HG03378 (cell line): ENCODE measurements at regions not wholly inside any gene's neighbourhood (a gene's known extent, or its start where the extent isn't known, plus 50 kb on each side); places are given as distances from the start of the nearest gene placed in this dataset.

Source experiments
- ATAC-seq: cut with Tn5 transposase; IDR thresholded peaks from one replicate; pipeline ENCODE4 v1.9.1; 2021; ENCODE audit warnings: mild to moderate bottlenecking, moderate library complexity; ENCODE audit not compliant: unreplicated experiment

DNA sequence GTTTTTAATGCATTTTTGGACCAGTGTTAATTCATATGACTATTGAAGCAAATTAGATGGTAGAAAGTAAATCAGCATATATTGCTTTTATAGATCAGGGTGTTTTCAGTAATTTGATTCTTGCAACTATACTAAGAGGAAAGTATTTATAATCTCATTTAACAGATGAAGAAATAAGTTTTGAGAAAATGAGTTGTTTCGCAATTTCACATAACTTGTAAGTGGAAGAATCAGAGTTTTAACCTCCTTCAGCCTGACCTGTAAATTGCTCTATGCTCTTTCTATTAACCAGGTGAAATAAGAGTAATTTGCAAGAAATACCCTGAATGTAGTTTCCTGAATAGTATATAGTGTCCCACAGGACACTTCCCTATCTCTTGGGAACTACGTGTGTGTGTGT lies 1106.8 kb upstream of the RAG2 start:
- no peak for ATAC-seq

DNA sequence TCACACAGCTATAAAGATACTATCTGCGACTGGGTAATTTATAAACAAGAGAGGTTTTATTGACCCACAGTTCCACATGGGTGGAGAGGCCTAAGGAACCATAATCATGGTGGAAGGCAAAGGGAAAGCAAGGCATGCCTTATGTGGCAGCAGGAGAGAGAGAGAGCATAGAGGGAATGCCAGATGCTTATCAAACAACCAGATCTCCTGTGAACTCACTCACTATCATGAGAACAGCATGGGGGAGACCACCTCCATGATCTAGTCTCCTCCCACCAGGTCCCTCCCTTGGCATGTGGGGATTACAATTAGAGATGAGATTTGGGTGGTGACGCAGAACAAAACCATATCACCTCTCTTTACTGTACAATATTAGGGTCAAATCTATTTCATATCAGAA lies 1101.6 kb upstream of the RAG2 start:
- no peak for ATAC-seq

DNA sequence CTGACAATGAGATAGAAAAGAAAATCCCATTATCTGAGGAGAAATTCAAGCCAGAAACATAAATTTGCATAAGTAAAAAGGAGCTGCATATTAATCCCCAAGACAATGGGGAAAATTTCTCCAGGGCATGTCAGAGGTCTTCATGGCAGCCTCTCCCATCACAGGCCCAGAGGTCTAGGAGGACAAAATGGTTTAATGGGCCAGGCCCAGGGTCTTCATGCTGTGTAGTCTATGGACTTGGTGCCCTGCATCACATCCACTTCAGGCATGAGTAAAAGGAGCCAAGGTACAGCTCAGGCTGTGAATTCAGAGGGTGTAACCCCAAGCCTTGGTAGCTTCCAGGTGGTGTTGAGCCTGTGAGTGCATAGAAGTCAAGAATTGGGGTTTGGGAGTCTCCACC lies 1097.2 kb upstream of the RAG2 start:
- ATAC-seq, result no peak

DNA sequence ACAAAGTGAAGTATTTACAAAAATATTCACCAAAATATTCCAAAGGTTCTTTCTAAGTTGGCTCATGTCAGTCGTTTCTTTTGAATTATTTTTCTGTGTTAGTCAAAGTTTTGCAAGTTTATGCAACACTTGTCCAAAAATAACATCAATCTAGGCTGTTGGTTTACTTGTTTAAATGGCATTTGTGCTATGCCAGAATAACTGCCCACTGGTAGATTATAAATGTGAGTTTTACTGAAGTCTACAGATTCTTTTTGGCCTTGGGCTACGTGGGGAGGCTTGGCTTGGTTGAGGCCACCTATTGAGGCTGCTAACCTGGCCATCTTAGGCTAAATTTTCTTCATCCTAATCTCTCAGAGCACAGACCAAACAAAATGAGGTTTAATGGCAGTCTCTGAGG lies 1091.9 kb upstream of the RAG2 start:
- no peak for ATAC-seq

DNA sequence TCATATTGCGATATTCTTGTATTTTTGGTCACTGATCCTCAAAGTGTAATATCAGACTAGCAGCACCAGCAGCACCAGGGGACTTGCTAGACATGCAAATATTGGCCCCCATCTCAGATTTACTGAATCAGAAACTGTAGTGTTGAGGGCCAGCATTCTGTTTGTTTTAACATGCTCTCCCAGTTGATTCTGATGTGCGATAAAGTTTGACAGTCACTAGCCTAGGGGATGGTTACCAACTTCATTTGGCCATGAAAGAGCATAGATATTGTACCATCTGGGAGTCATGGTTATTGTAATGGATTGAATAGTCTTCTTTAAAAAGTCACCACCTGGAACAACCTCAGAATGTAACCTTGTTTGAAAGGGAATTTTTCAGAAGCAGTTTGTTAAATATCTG lies 1090.4 kb upstream of the RAG2 start:
- no peak for ATAC-seq

DNA sequence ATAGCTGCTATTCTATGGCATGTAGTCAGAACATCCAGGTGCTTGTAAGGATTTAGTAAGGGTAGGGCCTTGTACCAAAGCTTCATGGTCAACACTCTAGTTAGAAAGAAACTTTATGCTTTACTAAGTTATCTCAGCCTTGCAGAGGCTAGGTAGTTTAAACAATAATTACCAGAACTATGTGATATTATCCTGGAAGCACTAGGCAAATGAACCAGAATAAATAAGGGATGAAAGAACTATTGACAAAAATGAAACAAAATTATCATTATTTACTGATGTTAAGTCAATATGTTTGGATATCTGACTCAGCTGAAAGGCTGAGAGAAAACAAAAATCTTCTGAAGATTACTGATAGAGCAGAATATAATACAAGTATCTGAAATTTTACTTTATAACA lies 1089.1 kb upstream of the RAG2 start:
- no peak for ATAC-seq

DNA sequence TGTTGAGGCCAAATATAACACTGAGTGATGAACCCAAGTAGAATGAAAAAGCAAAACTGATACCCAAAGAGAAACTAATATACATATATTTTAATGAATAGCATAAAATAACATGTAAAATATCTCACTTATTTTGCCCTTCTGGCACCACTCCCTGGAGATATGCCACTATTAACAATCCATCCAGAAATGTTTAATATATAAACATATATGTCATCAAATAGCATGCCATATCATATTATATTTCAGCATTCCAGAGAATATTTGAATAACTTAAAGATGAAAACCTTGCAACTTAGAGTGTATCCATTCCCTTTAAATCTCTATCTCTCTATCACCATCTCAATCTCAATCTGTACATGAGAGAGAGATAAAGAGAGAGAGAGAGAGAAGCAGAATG lies 1073.3 kb upstream of the RAG2 start:
- no peak for ATAC-seq

DNA sequence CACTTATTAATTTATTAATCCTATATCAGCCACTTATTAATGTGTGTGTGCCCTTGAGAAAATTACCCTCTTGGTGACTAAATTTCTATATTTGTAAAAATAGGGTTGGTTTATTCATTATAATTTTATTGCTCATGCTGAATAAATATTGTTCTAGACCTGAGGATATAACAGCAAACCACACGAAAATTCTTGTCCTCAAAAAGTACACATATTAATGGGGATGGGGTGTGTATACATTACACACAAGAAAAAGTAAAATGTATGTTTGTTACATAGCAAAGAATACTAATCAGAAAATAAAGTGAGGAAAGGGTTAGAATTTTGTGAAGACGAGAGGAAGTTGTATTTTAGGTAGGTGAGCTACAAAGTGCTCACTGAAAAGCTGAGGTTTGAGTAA lies 1068.9 kb upstream of the RAG2 start:
- ATAC-seq, result no peak

DNA sequence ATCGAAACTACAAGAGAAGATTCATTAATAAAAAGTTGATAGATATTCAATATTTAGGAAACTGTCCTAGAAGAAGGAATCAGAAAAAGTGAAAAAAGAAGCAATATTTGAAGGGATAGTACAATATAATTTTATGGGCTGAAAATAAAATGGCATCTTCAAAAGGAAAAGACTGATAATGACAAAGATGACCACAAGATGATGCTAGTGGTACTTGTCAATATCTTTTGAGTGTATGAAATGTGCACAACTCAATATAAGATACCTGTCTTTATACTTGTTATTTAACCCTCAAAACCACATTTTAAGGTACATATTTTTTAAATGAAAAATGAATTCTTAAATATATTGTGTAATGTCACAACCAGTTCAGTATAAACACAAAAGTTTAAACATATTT lies 1059.6 kb upstream of the RAG2 start:
- ATAC-seq, result no peak

DNA sequence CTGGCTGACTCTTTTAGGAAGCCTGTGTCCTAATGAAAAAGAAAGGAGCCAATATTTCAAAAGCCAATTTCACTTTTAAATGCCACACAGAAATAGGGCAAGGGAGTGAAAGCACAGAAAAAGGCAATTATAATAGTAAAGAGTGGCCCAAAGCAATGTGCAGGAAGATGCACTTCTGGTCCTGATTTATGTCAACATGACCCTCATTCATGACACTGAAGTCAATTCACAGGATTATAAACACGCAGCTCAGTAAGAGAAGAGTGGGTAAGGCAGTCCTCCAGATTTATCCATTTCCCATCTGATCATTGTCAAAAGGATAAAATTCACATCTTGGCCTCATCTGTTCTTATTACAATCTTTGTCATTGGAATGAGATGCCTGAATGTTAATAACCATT lies 1049.7 kb upstream of the RAG2 start:
- no peak for ATAC-seq

DNA sequence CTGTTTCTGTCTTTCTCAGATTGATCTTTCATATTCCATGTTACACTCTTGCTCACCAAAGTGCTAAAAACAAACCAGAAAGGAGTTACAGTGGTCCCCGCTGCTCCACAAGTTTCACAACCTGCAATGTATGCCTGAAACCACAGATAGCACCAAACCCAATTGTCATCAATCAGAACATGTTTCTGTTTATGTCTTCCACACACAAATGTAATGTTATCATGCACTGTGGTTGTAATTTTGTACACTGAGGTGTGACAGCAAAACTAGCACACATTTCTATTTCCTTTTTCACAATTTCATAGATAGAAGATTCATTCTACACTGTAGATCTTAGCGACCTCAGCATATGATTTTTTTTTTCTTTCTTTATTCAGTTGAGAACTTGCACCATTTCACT lies 1045.9 kb upstream of the RAG2 start:
- ATAC-seq, result no peak

DNA sequence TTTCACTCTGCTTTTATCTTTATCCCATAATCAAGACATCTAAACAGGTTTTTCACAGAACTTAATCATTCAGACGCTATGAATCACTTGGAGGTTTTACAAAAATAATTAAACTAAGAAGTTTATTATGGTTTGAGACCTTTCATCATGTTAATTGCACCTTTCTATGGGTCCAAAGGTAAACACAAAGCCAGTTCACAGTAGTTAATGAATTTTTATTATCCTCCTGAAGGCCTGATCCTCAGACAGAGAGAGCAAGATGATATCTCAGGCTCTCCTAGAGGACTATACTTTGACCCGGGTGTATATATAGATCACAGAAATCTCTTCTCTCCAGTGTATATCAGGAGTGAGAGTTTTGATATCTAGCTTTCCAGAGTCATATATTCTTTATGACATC lies 1044.3 kb upstream of the RAG2 start:
- ATAC-seq, result no peak

DNA sequence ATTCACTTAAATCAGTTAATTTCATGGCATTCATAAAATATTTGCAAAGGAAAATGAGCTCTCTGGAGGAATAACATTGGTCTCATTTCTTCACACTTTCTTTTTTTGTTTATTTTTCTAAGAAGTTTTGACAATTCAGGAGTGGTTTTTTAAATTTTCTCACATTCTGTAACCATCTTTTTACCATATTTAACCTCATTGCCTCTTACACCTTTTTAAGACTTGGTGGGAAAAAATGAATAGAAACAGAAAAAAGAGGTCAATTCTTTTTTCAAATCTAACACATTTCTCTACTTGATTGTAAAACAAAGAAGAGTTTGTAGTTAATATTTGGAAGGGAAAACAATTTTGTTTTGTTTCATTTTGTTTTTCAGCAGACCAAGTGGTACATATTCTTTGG lies 1034.7 kb upstream of the RAG2 start:
- no peak for ATAC-seq

DNA sequence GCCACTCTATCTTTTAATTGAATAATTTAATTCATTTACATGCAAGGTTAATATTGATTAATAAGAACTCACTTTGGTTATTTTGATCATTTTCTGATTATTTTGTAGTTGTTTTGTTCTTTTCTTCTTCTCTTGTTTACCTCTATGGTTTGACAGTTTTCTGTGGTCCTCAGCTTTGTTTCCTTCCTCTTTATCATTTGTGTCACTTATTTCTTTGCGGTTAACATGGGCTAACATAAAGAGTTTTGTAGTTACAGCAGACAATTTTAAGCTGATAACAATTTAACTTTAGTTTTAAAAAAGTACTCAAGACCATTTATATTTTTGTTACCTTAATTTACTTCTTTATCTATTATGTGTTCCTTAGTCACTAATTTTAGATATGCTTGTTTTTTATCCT lies 1032.8 kb upstream of the RAG2 start:
- no peak for ATAC-seq

DNA sequence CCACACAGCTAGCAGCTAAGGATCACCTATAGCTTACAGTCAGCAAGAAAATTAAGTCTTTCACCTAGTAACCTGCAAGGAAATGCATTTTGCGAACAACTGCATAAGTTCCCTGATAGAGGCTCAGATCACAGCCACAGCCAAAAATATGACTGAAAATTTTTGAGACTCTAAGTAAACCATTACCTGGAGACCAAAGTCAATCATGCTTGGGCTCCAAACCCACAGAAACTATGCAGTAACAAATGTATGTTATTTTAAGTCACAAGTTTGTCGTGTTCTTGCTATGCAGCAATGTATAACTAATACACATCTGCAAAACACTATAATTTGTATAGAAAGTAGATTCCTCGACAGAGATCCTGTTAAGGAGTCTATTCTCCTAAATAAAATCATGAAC lies 1025.7 kb upstream of the RAG2 start:
- no peak for ATAC-seq

DNA sequence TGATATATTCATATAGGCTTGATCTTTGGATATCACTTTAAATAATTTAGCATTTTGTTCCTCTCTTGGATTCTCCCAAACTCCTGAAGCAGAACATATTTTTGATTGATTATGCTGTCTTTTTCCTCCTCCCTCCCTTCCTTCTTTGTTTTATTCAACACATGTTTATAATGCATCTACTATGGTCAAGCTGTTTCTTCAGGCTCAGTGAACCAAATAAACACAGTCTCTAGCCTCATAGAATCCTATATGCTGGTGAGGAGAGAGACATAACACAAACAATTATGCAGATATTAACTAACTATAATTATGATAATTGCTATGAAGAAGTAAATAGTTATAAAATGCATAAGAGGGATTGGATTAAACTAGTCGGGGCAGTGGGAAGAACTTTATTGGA lies 1023.6 kb upstream of the RAG2 start:
- no peak for ATAC-seq

DNA sequence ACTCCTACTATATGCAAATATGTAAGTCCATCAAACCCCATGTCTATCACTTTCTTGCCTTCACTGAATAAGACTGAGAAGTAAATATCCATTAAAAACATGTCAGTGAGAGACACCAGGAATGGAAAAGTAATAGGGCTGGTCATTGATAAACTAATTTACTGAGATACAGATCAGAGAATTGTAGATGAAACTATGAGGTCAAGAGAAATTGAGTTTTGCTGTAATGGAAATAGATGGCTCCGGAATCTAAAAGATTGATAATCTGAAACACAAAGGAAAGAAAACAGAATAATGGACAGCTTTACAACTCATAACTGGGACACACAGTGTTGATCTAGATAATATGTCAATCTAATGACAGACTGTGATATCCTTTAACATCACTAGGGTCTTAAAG lies 1018.3 kb upstream of the RAG2 start:
- no peak for ATAC-seq

DNA sequence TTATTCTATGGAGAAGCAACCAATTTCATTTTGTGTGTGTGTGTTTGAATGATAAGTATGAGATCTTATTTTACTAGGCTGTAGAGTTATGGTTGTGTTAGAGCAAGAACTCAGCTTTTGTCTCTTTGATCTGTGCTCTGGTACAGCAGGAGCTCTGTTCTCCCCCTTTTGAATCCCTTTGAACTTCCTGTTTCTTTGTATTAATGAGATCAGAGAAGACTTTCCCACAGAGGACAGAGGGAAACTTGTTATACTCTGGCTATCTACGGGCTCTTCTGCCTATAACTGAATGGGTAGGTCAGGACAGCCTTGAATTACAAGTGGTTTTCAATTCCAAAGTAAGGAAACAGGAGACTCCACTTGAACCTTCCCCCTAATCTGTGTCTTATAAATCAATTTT lies 1015.0 kb upstream of the RAG2 start:
- ATAC-seq, result no peak

DNA sequence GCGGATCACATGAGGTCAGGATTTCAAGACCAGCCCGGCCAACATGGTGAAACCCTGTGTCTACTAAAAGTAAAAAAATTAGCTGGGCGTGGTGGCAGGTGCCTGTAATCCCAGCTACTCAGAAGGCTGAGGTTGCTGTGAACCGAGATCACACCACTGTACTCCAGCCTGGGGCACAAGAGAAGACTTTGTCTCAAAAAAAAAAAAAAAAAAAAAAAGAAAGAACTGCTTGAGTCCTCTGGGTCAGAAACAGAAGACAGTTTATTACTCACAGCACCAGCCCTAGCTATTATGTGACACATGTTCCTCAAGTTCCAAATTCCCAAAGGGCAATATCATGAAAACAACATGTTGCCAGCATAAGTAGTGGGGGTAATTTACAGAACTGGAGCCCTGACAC lies 1014.1 kb upstream of the RAG2 start:
- ATAC-seq, result no peak

DNA sequence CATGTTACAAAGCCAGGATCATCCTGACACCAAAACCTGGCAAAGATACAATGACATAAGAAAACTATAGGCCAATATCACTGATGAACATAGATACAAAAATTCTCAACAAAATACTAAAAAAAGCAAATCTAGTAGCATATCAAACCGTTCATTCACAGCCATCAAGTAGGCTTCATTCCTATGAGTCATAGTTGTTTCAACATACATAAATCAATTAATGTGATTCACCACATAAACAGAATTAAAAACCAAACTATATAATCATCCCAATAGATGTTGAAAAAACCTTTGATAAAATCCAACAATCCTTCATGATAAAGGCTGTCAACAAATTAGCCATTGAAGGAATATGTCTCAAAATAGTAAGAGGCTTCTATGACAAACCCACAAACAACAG lies 1007.2 kb upstream of the RAG2 start:
- no peak for ATAC-seq

DNA sequence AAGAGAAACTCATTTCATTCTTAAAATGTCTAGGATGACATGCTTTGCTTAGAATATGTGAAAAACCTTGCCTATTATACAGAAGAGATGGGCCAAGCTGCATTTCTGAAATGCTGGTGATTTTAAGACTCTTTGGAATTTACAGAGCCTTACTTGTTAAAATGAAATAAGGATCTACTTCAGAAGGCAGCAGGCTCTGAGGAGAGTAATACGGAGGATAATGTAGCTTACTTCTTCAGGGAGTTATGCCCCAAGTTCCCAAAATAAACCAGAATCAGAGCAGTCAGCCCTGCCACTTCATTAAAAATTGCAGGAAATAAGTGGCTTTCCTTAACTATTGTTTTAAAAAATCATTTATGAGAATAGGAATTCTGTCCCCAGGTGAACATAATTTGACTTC lies 1000.3 kb upstream of the RAG2 start:
- no peak for ATAC-seq

DNA sequence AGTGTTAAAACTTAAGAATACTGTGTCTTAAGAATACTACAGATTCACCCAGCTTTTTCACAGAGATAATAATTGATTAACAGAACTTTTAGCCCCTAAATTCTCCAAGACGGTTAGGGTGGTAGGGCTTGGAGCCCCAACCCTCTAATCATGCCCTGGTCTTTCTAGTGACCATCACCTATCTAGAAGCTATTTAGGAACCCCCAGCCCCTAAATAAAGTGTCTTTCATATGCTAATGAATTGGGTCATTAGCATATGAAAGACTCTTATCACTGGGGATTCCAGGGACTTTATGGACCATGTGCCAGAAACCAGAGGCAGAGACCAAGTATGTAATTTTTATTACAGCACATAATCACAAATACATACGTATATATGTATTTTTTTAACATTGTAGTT lies 999.7 kb upstream of the RAG2 start:
- ATAC-seq, result no peak

DNA sequence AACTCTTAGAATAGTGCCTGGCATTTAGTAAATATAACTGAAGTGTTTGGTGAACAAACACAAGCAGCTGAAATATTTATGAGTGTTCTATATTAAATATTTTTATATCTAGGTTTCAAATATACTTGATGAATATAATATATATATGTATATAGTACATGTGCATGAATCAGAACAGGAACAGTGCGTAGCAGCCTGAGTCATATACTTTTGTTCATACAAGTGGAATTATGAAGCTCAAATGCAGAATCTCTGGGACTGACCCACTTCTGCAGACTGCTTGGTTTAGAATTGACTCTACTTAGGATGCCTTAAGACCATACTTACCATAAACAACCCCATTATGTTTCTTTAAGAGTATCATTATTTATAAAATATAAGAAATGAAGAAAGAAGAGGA lies 997.8 kb upstream of the RAG2 start:
- ATAC-seq, result no peak

DNA sequence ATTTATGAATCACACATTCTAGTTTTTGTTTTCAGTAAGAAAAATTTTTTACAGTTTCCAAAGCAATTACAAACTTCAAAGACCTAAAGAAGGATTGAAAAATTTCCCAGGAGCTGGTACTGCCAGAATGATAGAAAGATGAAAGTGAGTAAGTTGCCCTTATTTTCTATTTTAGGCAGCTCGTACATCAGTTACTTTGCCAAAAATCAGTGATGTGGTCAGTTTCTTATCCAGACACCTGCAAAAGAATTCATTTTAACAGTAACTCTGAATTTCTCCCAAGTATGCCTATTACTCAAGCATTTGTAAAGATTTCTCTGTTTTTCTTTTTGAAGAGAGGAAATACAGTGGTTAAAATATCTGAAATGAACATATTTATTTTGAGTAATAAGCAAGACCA lies 976.3 kb upstream of the RAG2 start:
- no peak for ATAC-seq
